ENCODE measurements at regions not wholly inside any gene's neighbourhood (a gene's known extent, or its start where the extent isn't known, plus 50 kb on each side); places are given as distances from the start of the nearest gene placed in this dataset.

DNA sequence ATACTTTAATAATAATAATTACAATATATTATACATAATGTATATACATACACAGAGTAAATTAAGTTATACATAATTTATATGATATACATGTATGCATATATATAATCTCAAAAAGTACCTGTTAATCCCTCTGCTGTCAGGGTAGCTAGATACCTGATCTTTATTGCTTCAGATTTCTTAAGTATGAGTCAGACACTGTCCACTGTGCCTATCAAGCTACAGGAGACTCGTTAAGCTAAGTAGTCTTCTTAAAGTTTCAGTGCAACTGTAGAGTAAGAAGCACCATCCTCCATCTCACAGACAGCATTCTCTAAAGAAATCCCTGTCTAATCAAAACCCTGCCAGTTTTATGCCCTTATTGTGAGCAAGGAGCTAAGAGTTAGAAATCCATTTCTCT lies 428.7 kb downstream of the RERGL start:
- WGBS, 2 donors = 74 to 77% methylated on average over 1 of the region's 1 CpG
- no peak overlapping the region for H3K27ac ChIP-seq

DNA sequence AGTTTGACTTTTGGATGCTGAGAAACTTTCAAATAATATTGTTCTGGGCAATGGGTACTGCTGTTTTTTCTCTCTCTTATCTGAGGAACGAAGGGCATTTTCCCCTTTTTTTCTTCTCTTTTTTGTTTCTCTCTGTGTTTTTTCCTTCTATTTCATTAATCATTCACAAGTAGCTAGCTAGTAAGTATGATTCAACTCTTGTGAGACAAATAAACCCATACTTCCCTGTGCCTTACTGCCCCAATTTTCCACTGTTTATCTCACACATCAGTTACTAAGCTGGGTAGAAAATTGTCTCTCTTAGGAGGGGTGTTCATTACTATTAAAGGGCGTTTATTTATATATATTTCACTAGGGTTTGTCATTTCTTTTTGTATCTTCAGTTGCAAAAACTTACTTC lies 437.6 kb downstream of the RERGL start:
- WGBS, 2 donors = 68% methylated on average over 2 of the region's 2 CpGs
- no peaks in the 10 kb centered on the region for H3K4me1 ChIP-seq
- no peaks in the 10 kb centered on the region for H3K36me3 ChIP-seq
- no peak overlapping the region for H3K4me3 ChIP-seq
- H3K9me3 ChIP-seq = no peaks in the 10 kb centered on the region
- TF ChIP-seq EP300 (IDR thresholded peaks at IDR 0.05) (no peak), POLR2A (IDR thresholded peaks at IDR 0.05) (no peak)
- TF ChIP-seq, protein P1, sequence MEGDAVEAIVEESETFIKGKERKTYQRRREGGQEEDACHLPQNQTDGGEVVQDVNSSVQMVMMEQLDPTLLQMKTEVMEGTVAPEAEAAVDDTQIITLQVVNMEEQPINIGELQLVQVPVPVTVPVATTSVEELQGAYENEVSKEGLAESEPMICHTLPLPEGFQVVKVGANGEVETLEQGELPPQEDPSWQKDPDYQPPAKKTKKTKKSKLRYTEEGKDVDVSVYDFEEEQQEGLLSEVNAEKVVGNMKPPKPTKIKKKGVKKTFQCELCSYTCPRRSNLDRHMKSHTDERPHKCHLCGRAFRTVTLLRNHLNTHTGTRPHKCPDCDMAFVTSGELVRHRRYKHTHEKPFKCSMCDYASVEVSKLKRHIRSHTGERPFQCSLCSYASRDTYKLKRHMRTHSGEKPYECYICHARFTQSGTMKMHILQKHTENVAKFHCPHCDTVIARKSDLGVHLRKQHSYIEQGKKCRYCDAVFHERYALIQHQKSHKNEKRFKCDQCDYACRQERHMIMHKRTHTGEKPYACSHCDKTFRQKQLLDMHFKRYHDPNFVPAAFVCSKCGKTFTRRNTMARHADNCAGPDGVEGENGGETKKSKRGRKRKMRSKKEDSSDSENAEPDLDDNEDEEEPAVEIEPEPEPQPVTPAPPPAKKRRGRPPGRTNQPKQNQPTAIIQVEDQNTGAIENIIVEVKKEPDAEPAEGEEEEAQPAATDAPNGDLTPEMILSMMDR (IDR thresholded peaks at IDR 0.05) = no peak
- H3K27ac ChIP-seq = no peak overlapping the region
- DNase-seq (ENCODE audit: low spot score in 2 of 2) = no peak
- no peaks in the 10 kb centered on the region for H3K27me3 ChIP-seq

More for the DNA sequence above, 428.7 kb downstream of the RERGL start:
- Histone ChIP-seq H3K36me3 (no peaks in the 10 kb centered on the region), H3K27me3 (no peaks in the 10 kb centered on the region), H3K4me1 (no peaks in the 10 kb centered on the region), H3K9me3 (no peaks in the 10 kb centered on the region), H3K4me3 (no peak overlapping the region)
- no peak for DNase-seq (ENCODE audit: low spot score in 2 of 2)
- TF ChIP-seq, protein P1 (IDR thresholded peaks at IDR 0.05) = no peak
- TF ChIP-seq POLR2A (IDR thresholded peaks at IDR 0.05) = no peak
- TF ChIP-seq EP300 (IDR thresholded peaks at IDR 0.05) = no peak

DNA sequence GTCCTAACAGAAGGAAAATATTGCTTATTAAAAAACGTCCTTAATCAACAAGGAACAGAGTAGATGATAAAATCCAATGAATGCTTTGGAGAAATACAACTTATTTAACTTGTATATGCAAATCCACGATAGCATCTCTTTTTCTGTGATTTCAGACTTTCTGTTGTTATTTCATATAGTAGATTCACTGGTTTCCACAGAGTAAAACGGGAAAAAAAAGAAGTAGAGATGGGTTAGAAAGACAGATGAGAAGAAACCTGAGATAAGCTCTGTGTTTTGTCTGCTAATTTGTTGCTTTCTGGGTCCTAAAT lies 447.7 kb downstream of the RERGL start:
- no peak overlapping the region for H3K4me3 ChIP-seq
- H3K4me1 ChIP-seq = no peaks in the 10 kb centered on the region
- TF ChIP-seq EP300 (IDR thresholded peaks at IDR 0.05) (no peak), POLR2A (IDR thresholded peaks at IDR 0.05) (no peak)
- TF ChIP-seq, protein P1 (IDR thresholded peaks at IDR 0.05) = no peak
- H3K27ac ChIP-seq = no peak overlapping the region
- DNase-seq (ENCODE audit: low spot score in 2 of 2) = no peak
- H3K27me3 ChIP-seq = no peaks in the 10 kb centered on the region
- H3K36me3 ChIP-seq = no peaks in the 10 kb centered on the region
- H3K9me3 ChIP-seq = no peaks in the 10 kb centered on the region
- WGBS, 2 donors = 25 to 31% methylated on average over 3 of the region's 3 CpGs

DNA sequence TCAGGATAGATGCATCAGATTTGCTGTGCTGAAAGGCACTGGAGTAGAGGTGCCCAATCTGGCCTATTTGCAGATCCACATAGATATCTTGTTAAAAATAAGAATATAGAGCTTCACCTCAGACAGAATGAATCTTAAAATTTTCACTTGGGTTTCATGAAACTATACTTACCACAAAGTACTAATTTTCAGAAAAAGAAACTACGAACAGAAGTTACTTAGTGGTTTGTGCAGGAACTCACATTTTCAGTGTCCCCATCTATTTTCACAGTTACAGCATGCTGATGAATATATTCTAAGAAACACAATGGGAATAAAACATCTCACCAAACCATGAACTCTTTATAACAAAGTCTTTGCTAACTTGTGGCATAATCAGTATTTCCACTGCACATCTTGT lies 449.4 kb downstream of the RERGL start:
- WGBS, 2 donors = 77 to 90% methylated on average over 1 of the region's 1 CpG
- no peaks in the 10 kb centered on the region for H3K27me3 ChIP-seq
- H3K4me1 ChIP-seq = no peaks in the 10 kb centered on the region
- H3K27ac ChIP-seq = no peak overlapping the region
- no peaks in the 10 kb centered on the region for H3K36me3 ChIP-seq
- DNase-seq (ENCODE audit: low spot score in 2 of 2) = no peak
- H3K9me3 ChIP-seq = no peaks in the 10 kb centered on the region
- no peak overlapping the region for H3K4me3 ChIP-seq
- TF ChIP-seq EP300 (IDR thresholded peaks at IDR 0.05) = no peak
- TF ChIP-seq, protein P1 (IDR thresholded peaks at IDR 0.05) = no peak
- TF ChIP-seq POLR2A (IDR thresholded peaks at IDR 0.05) = no peak

DNA sequence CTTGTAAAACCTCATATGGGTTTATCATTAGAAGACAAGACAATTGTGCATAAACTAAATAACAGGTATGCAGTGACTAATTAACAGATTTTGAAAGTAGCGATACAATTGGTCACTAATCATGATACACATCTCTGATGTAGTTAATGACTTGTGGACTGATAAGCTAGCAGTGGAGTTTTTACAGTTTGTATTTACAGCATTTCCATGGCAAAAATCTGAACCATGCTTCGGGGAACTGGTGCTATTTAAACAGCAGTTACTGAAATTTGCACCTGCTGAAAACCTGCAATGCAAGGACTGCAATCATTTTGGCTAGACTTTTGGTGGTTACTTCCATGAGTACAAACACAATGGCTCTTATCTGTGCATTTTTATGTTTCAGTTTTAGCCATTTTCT lies 471.2 kb downstream of the RERGL start:
- H3K27ac ChIP-seq = no peak overlapping the region
- no peaks in the 10 kb centered on the region for H3K4me1 ChIP-seq
- H3K4me3 ChIP-seq = no peak overlapping the region
- 80 to 82% methylated on average over 2 of the region's 2 CpGs for WGBS, 2 donors
- DNase-seq (ENCODE audit: low spot score in 2 of 2) = no peak
- no peaks in the 10 kb centered on the region for H3K27me3 ChIP-seq
- TF ChIP-seq, protein P1 (IDR thresholded peaks at IDR 0.05) = no peak
- TF ChIP-seq POLR2A (IDR thresholded peaks at IDR 0.05) (no peak), EP300 (IDR thresholded peaks at IDR 0.05) (no peak)
- no peaks in the 10 kb centered on the region for H3K36me3 ChIP-seq
- H3K9me3 ChIP-seq = peaks cover 0 to 5% (median 0%) of the 10 kb centered on the region in 4 donors
